Left kidney (tissue), 1 donor: ENCODE measurements at regions not wholly inside any gene's neighbourhood (a gene's known extent, or its start where the extent isn't known, plus 50 kb on each side); places are given as distances from the start of the nearest gene placed in this dataset.

Experiments used
- DNase-seq: peaks from one replicate; pipeline ENCODE4 v3.0.0-alpha.2; 2013

DNA sequence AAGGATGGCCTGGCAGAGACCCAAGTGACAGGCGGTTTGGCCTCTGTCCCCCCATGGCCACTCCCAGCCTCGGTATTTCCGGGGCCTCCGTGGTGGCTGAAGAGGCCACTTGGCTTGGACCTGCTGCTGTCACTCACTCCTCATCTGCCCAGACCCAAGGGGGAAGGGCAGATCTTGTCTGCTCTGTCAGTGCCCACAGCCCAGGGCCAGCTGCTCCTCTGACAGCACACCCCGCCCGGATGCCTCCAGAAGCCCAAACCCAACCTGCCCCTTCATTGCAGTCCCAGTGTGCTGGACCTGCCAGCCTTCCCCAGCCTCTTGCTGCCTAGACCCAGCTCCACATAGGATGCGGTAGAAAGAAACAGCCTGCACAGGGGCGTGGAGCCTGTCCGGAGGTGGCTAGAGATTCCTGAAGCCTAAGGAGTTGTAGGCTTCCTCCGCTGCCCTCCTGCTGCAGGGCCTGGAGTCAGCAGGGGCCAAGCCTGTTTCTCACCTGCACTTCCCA lies 52.0 kb downstream of the MAGEF1 start:
- no peak for DNase-seq

DNA sequence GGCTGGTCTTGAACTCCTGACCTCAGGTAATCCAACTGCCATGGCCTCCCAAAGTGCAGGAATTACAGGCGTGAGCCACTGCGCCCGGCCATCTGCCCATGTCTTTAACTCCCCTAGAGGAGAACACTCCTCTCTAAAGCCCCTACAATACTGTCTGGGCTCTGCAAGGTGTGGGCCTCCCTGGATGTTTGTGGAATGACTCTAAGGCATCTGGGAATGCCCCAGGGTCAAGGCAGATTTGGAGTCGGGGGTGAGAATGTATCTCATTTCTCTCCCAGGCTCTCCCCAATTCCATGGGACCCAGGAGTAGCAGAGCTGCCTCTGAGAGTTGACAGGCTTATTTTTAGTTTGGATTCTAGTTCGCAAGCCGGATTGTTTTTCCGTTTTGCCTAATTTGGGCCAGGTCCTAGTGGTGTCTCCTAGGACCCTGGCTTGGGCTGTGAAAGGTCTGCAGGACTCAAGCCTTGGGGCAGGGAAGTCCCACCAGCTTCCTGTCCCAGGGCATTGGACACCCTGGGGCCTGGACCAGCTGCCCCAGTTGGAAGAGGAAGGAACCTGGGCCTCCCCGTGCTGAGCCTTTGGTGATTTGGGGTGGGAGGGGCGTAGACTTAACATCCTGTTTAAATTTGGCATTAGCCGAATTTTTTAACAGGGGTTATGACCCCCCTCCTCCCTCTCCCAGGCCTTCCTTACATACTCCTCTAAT lies 53.5 kb downstream of the MAGEF1 start:
- no peak for DNase-seq

DNA sequence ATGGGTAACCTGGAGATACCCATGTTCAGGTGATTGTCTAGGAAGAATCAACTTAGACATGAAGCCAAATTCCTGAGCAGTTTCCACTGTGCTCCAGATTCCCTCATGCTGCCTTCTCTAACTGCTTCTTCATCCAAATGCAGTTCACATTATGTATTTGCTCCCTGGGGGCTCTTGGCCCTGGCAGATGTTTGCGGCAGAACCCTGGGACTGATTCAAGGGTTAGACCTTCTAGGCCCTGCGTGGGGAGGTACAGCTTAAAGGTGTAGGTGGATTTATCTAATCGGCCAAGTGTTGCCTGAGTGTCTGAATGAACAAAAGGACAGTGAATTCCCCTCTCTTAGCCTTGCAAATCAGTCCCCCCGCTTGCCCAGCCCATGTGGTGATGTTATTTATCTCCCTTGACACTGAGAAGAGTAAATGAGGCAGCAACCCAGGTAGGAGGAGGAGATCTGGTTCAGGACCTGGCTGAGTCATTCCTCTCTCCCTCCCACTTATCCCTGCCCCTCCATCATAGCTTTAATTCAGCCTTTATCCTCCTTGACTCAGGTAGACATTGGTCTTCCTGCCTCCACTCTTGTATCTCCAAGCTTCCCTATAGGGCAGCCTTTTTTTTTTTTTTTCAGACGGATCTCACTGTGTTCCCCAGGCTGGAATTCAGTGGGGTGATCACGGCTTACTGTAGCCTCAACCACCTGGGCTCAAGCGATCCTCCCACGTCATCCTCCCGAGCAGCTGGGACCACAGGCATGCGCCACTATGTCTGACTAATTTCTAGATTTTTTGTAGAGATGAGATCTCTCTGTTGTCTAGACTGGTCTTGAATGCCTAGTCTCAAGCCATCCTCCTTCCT lies 54.8 kb downstream of the MAGEF1 start:
- no peak for DNase-seq

DNA sequence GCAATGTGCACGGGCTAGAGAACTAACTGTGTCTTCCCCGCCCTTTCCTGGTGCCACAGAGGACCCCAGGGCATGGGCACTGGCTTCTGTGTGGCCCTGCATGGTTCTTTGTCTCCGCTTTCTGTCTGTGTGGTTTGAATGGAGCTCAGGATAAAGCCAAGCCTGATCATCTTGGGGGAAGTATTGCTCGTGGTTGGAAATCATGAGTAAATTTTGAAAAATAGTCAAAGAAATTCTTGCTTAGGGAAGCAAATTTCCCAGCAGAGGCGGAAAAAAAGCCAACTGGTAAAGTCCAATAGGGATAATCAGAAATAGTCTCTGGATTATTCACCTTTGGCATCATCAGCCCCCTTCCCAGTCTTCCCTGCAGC lies 55.4 kb downstream of the MAGEF1 start:
- DNase-seq, result no peak

DNA sequence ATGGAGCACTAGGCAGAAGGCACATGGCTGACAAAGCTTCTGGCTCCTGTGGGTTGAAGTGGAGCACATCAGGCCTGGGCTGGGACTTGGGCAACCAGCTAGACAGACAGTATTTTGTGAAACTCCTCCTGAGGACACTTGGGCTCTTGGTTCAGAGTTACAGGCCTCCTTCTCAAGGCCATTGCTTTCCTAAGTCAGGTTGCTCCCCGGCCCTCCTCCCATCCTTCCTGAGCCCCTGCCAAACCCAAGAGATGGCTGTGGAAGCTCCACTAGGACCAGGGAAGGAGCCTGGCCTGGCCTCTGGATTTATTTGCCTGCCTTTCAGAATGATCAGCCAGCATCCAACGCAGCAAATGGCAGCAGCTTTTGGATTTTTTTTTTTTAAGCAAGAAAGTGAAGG lies 56.3 kb downstream of the MAGEF1 start:
- DNase-seq, result no peak

DNA sequence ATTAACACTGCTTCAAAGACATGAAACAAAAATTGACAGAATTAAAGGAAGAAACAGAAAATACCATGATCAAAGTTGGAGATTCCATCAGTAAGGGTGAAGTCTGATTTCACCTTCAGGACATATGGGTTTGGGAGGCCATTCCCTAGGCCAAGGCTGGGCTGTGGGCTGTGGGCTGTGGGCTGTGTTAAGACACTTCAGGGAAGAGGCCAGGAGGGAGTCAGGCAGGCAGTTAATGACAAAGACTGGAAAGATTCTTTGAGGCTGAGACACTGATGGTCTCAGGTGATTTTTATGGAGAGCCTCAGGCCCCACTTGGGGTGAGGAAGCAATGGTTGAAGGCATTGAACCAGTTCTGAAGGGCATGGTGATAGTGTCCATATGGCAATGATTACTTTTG lies 57.5 kb downstream of the MAGEF1 start:
- DNase-seq, result no peak

DNA sequence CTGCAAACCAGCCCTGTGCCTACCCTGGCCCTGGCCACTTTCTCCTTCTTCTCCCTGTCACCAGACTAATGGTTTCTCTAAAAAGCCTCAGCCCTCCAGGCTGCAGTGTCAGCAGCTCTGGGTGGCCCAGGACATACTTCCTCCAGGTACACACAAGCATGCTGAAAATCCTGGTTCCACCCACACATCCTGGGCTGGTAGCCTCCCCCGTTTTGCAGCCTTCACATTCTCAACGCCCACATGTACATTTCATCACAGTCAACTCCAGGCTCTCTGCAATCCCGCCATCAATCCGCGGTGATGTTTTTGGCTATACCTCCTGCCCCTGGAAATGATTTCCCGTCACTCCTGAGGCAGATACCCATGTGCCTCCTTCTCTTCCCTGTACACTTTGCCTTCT lies 59.4 kb downstream of the MAGEF1 start:
- no peak for DNase-seq

DNA sequence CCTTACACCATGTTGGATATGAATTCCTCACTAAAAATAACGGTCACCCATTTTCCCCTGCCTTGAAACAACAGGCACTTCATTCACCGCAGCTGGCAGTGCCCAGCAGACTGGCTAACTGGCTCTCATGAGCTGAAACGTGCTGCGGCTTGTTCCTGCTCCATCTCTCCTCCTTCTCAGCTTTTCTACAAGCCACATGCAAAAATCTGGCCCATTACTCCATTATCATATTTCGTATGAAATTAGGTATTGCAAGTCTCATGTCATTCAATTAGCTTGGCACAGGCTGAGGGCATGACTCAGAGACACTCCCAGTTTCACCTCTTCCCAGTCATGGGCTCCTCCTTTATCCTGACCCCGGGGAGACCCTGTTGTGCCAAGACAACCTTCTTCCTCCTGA lies 60.0 kb downstream of the MAGEF1 start:
- DNase-seq, result no peak

DNA sequence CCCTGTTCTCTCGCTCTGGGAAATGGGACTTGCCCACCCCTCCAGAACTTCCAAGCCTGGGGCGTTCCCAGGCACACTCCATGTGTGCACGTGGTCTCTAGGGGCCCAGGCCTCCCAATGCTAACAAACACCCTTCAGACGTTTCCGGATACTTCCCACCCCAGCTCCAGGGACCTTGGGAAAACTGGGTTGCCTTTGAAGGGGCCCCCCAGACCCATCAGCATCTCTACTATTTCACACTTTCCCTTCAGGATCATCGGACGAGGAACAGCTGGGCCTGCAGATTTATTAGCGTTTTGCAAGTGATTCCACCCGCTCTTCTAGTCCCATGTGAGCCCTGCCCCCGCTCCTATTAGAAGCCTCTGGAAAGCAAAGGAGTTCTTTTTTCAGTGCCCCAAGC lies 63.2 kb downstream of the MAGEF1 start:
- peak; percentile 83 for DNase-seq

DNA sequence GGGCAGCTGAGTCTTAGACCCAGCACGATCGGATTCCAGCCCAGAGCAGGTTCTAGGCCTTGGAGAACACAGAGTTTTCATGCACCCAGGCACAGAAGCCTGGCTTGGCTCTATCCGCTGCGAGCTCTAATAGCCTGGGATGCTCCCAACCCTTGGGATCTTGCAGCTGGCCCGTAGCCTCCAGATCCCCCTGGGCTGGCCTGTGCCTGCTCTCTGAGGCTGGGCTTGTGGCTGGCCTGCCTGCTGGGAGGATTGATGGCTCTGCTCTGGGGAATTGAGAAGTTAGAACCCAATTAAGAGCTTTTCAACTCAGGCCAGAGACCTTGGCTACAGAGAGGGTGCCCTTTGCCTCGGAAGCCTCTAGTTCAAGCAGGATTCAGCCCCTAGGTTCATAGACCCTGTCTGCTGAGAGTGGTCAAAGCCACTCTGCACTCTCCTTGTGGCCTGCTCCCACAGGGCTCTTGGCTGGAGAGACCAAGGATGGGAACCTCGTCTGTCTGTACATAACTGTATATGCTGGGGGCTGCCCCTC lies 64.4 kb downstream of the MAGEF1 start:
- DNase-seq, result no peak

DNA sequence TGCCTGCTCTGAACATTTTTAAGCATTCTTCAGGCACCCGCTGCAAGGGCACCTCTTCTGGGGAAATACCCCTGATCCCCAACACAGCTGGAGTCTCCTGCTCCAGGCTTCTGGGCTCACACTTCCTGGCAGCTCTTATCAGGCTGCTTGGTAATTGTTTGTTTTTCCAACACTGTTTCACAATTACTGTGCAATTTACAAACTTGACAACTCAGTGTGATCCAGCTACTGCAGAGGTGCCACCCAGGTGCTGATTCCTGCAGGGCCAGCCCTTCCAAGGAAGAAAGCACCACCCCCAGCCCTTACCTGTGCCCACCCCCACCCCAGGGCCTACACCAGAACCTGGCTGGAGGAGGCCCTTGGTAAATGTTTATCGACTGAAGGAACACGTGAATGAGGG lies 66.5 kb downstream of the MAGEF1 start:
- no peak for DNase-seq

DNA sequence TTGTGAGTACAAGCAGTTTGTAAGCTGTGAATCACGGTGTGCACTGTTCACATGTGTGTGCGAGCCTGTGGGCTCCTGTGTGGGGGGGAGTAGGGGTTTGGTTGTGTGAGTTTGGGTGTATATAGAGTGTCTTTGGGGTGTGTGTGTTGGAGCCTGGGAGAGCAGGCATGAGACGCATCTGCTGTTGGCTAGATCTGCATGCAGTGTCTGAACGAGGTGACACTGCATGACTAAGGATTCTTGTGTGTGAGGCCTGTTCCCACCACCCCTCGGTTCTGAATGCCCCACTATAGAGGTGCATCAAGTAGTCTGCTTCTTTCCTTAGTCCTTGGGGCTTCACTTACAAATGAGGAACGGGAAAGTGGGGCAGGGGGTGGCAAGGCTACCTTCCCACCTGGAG lies 68.4 kb downstream of the MAGEF1 start:
- no peak for DNase-seq

DNA sequence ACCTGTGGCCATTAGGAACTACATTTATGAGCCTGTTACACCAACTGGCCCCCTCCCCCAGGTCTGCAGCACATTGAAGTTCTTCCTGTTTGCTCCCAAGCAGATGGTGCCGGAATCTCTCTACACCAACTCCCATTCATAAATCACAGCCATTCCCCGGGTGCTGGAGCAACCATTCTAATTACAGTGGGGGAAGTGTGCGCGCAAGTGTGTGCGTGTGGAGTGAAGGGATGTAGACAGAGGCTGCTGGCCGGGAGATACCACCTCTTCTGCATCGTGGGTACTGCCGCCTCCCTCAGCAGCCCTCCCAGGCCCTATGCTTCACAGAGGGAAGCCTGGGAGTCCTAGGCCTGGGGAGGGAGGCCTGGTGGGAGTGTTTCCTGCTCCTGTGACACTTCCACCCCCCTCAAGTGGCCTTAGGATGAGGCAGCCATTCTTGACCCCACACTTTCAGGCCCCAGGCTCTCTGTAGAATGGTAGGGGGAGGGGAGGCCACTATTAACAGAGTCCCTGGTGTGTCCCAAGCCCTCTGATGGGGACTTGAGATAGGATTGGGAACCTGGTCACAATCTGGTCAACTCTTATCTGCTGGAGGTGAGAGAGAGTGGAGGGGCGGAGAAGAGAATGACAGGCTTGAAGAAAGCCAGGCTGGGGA lies 69.1 kb downstream of the MAGEF1 start:
- peak; percentile 86 for DNase-seq

DNA sequence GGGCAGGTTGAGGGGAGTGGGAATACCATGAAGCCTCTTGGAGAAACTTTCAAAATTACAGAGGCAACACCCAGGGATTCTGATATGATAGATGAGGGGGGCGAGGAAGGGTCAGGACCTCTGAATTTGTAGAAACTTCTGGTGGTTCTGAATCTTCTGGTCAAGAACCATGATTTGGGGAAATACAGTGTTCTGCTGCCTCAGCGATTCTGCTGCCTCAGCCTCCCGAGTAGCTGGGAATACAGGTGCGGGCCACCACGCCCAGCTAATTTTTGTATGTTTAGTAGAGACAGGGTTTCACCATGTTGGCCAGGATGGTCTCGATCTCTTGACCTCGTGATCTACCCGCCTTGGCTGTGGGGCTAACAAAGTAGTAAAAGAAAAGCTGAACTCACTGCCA lies 70.4 kb downstream of the MAGEF1 start:
- DNase-seq, result no peak

DNA sequence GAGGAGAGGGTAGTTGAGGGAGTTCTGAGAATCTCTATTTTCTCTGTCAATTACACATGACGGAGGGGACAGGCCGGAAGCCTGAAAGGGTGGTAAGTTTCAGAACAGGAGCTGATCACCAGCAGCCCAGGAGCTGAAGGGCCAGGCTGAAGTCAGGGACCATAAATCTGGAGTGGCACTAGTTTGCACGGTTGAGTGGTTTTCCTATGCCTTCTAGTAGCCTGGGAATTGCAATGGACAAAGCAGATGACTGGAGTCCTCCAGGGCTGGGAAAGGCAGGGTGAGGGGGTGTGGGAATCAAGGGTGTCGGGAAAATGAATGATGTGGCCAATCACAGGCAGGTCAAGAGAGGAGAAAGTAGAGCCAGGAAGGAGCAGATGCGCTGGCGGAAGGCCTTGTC lies 72.5 kb downstream of the MAGEF1 start:
- DNase-seq, result peak; percentile 85

DNA sequence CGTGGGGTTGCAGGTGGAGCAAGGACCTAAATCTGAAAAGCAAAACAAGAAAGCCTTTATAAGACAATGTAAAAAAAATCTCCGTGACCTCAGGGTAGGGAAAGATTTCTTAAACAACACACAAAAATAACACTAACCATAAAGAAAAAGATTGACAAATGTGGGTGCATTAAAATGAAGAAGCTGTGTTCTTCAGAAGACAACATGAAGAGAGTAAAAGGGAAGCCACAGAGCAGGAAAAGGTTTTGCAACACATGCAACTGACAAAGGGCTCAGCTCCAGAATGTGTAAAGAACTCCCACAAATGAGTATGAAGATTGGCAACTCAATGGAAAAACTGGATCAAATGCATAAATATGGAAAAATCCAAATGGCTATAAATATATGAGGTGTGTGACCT lies 74.2 kb downstream of the MAGEF1 start:
- DNase-seq, result no peak

DNA sequence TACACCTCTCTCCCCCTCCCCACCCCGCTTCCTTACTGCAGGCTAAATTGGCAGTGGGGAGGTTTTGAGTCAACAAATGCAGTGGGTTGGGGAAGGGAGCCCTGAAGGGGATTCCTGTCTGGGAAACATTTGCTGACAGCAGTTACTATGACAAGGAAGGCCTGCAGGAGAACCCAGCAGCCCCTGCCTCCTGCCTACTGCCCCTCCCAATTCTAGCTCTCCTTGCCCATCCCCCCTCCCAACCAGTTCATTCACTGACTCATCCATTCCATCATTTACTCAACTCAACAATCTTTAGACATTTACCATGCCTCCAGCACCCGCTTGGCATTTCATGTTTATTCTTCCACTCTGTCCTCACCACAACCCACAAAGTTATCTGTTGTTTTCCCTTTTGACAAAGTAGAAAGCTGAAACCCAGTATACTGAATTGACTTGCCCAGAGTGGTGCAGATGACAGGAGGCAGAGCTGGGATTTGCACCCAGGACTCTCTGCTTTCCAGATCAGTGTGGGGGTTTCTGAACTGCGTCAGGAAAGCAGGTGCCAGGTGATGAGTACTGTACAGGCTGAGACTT lies 75.0 kb downstream of the MAGEF1 start:
- DNase-seq, result no peak

DNA sequence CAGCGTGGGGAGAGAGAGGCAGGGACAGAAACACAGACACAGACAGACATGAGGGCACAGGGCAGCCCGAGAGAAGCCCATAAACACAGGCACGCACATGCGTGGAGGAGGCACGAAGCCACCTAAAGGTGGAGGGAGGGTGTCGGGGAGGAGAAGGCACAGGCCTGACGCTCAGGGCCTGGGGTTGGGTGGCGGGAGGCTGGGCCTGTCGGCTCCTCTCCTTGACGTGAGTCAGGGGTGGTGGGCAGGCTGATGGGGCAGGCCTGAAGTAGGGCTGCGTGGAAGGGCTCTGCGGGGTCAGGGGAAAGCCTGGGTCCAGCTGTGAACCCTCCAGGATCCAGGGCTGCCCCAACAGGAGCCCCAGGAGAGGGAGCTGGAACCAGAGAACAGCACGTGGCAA lies 74.2 kb downstream of the EPHB3 start:
- DNase-seq, result no peak

DNA sequence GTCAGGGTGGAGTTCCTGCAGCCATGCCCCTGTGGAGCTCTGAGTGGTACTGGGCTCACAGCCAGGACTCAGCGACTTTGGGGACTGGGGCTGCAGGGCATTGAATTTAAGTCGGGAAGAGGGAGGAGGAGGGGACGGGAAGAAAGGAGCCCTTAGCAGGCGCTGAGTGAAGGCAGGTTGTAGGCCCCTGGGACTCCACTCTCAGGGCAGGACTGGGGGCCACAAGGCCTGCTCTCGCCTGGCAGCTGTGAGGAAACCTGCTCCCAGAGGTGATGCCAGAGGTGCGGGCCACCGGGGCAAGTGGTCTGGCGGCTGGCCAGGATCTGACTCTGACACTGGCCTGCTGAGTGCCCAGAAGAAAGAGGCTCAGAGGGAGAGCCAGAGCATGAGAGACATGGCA lies 73.5 kb downstream of the EPHB3 start:
- DNase-seq, result no peak

DNA sequence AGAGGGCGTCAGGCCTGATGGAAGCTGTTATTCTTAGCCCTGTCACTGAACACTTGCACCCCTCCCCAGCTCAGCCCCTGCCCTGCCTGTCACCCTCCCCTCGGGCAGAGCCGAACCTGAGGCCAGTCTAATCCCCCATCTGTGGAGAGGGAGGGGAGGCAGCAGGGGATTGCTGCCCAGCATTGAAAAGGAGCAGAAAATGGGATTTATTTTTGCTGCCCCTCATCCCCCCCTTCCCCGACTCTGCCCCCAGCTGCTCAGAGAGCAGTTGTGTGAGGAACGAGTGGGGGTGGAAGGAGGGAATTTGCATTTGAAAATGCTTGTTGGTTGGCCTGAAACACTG lies 71.6 kb downstream of the EPHB3 start:
- DNase-seq, result no peak

DNA sequence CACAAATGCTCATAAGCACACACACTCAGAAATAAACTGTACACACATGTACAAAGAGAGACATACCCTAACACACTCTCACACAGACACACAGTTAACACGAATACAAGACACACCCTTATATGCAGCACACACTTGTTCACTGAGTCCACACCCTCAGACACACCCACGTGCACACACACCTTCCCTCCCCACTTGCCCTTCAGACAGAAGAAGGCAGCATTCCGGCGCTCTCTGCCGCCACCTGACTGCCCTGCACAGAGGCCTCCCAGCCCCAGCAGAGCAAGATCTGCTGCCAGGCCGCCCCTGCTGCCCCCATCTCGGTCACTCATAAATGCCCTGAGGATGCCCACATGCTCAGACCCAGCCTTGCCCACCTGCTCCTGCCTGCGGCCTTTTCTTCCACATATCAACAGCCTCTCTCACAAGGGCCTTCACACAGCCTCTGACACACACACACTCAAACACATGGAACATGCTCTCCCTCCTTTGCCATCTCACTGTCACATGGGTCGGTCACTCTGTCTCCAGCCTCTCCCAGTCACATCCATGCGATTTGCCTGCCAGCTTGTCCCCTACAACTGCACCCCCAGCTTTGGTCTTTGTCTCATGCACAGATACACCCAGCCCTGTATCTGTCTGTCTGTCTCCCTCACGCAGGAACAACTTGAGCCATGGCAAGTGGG lies 71.1 kb downstream of the EPHB3 start:
- DNase-seq, result no peak
